ENCODE measurements at regions not wholly inside any gene's neighbourhood (a gene's known extent, or its start where the extent isn't known, plus 50 kb on each side); places are given as distances from the start of the nearest gene placed in this dataset.

- H2BK5ac ChIP-seq (ENCODE audit: low read depth, low read length, poor library complexity) = no peak overlapping the region
These were observed 751.1 kb downstream of the CCDC85A start for GRCh38 chr2:56934866-56935265.

DNA sequence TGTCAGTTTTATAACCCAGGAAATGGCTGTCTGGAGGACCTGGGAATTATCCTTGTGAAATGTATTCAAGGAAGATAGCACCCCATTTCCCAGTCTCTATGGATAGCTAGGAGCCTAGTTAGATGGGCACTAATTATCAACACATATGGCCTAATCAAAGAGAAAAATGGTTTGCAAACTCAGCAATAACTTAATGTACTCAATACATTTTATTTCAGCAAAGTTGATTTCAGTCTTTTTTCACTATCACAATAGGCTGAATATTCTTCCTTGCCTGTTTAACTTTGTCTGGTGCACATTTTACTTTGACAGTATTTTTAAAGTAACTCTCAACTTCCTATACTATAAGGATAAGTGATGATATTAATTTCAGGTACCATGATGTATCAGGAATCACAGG is 756.3 kb downstream of the CCDC85A start:
- H3K4me2 ChIP-seq (ENCODE audit: low read length) = no peak overlapping the region
- H3K79me1 ChIP-seq (ENCODE audit: low read length) = no peaks in the 10 kb centered on the region
- no peak overlapping the region for H2AK5ac ChIP-seq (ENCODE audit: low read length)
- no peak overlapping the region for H3K27ac ChIP-seq (ENCODE audit: low read depth, low read length)
- H2BK5ac ChIP-seq (ENCODE audit: low read depth, low read length, poor library complexity) = no peak overlapping the region
- H3K18ac ChIP-seq (ENCODE audit: low read length) = no peak overlapping the region
- no peak overlapping the region for H4K91ac ChIP-seq (ENCODE audit: low read depth, low read length)
- no peak overlapping the region for H4K8ac ChIP-seq (ENCODE audit: low read depth, low read length)
- no peak overlapping the region for H3K14ac ChIP-seq (ENCODE audit: low read length)
- H2BK120ac ChIP-seq (ENCODE audit: insufficient read depth, low read length, poor library complexity) = no peak overlapping the region
- H3K4ac ChIP-seq (ENCODE audit: low read depth, low read length) = no peak overlapping the region
- H2AFZ ChIP-seq (ENCODE audit: insufficient read depth, low read length, poor library complexity) = no peak overlapping the region
- H3K79me2 ChIP-seq (ENCODE audit: control insufficient read depth, insufficient read depth, low read length, poor library complexity) = no peaks in the 10 kb centered on the region
- H3K36me3 ChIP-seq (ENCODE audit: control insufficient read depth in 1 of 2, insufficient read depth in 2 of 2, low read length in 2 of 2) = no peaks in the 10 kb centered on the region
- no peaks in the 10 kb centered on the region for H3K4me1 ChIP-seq (ENCODE audit: control insufficient read depth in 1 of 2, insufficient read depth in 2 of 2, low read length in 2 of 2)
- no peak overlapping the region for H3K23ac ChIP-seq (ENCODE audit: low read length)
- H3K27me3 ChIP-seq (ENCODE audit: insufficient read depth, low read length) = no peaks in the 10 kb centered on the region
- H4K12ac ChIP-seq (ENCODE audit: low read depth, low read length) = no peak overlapping the region
- no peak overlapping the region for H3K9ac ChIP-seq (ENCODE audit: low read length)
- no peaks in the 10 kb centered on the region for H3K9me3 ChIP-seq (ENCODE audit: insufficient read depth, low read depth, low read length)
- no peak for DNase-seq
- no peak overlapping the region for H3K4me3 ChIP-seq (ENCODE audit: low read depth, low read length)
- H2BK12ac ChIP-seq (ENCODE audit: low read length) = no peak overlapping the region

More at GRCh38 chr2:56934866-56935265, 751.1 kb downstream of the CCDC85A start:
- no peak overlapping the region for H3K27ac ChIP-seq (ENCODE audit: low read depth, low read length)
- H3K9ac ChIP-seq (ENCODE audit: low read length) = no peak overlapping the region
- H3K79me2 ChIP-seq (ENCODE audit: control insufficient read depth, insufficient read depth, low read length, poor library complexity) = no peaks in the 10 kb centered on the region
- H3K36me3 ChIP-seq (ENCODE audit: control insufficient read depth in 1 of 2, insufficient read depth in 2 of 2, low read length in 2 of 2) = no peaks in the 10 kb centered on the region
- no peak overlapping the region for H4K8ac ChIP-seq (ENCODE audit: low read depth, low read length)
- H2AK5ac ChIP-seq (ENCODE audit: low read length) = no peak overlapping the region
- no peaks in the 10 kb centered on the region for H3K4me1 ChIP-seq (ENCODE audit: control insufficient read depth in 1 of 2, insufficient read depth in 2 of 2, low read length in 2 of 2)
- no peaks in the 10 kb centered on the region for H3K79me1 ChIP-seq (ENCODE audit: low read length)
- H3K4me3 ChIP-seq (ENCODE audit: low read depth, low read length) = no peak overlapping the region
- H3K4ac ChIP-seq (ENCODE audit: low read depth, low read length) = no peak overlapping the region
- H3K9me3 ChIP-seq (ENCODE audit: insufficient read depth, low read depth, low read length) = no peaks in the 10 kb centered on the region
- no peak overlapping the region for H3K14ac ChIP-seq (ENCODE audit: low read length)
- no peak overlapping the region for H4K12ac ChIP-seq (ENCODE audit: low read depth, low read length)
- WGBS (ENCODE audit: extremely low coverage, insufficient coverage, insufficient read length) = no CpG with 5 or more reads among the region's 1 CpG
- DNase-seq = no peak
- no peaks in the 10 kb centered on the region for H3K27me3 ChIP-seq (ENCODE audit: insufficient read depth, low read length)
- H2BK12ac ChIP-seq (ENCODE audit: low read length) = no peak overlapping the region
- no peak overlapping the region for H4K91ac ChIP-seq (ENCODE audit: low read depth, low read length)
- no peak overlapping the region for H3K4me2 ChIP-seq (ENCODE audit: low read length)
- no peak overlapping the region for H3K23ac ChIP-seq (ENCODE audit: low read length)
- no peak overlapping the region for H2BK120ac ChIP-seq (ENCODE audit: insufficient read depth, low read length, poor library complexity)
- H3K18ac ChIP-seq (ENCODE audit: low read length) = no peak overlapping the region
- H2AFZ ChIP-seq (ENCODE audit: insufficient read depth, low read length, poor library complexity) = no peak overlapping the region

- Histone ChIP-seq H3K4ac (ENCODE audit: low read depth, low read length) (no peak overlapping the region), H2BK12ac (ENCODE audit: low read length) (no peak overlapping the region), H2AK5ac (ENCODE audit: low read length) (no peak overlapping the region), H3K79me2 (ENCODE audit: control insufficient read depth, insufficient read depth, low read length, poor library complexity) (no peaks in the 10 kb centered on the region), H3K9me3 (ENCODE audit: insufficient read depth, low read depth, low read length) (peaks cover 3% of the 10 kb centered on the region), H2AFZ (ENCODE audit: insufficient read depth, low read length, poor library complexity) (no peak overlapping the region), H3K14ac (ENCODE audit: low read length) (no peak overlapping the region), H4K91ac (ENCODE audit: low read depth, low read length) (no peak overlapping the region), H3K4me2 (ENCODE audit: low read length) (no peak overlapping the region), H3K9ac (ENCODE audit: low read length) (no peak overlapping the region), H3K27me3 (ENCODE audit: insufficient read depth, low read length) (no peaks in the 10 kb centered on the region), H3K79me1 (ENCODE audit: low read length) (no peaks in the 10 kb centered on the region), H4K12ac (ENCODE audit: low read depth, low read length) (no peak overlapping the region), H3K23ac (ENCODE audit: low read length) (no peak overlapping the region), H2BK5ac (ENCODE audit: low read depth, low read length, poor library complexity) (no peak overlapping the region), H3K27ac (ENCODE audit: low read depth, low read length) (no peak overlapping the region), H4K8ac (ENCODE audit: low read depth, low read length) (no peak overlapping the region), H2BK120ac (ENCODE audit: insufficient read depth, low read length, poor library complexity) (no peak overlapping the region), H3K4me3 (ENCODE audit: low read depth, low read length) (no peak overlapping the region), H3K4me1 (ENCODE audit: control insufficient read depth in 1 of 2, insufficient read depth in 2 of 2, low read length in 2 of 2) (no peaks in the 10 kb centered on the region), H3K18ac (ENCODE audit: low read length) (no peak overlapping the region), H3K36me3 (ENCODE audit: control insufficient read depth in 1 of 2, insufficient read depth in 2 of 2, low read length in 2 of 2) (no peaks in the 10 kb centered on the region)
- WGBS (ENCODE audit: extremely low coverage, insufficient coverage, insufficient read length) = no CpG with 5 or more reads among the region's 2 CpGs
- no peak for DNase-seq
These were observed 769.1 kb downstream of the CCDC85A start for GRCh38 chr2:56952871-56953270.

- no peak overlapping the region for H3K9ac ChIP-seq (ENCODE audit: low read length)
- H3K27me3 ChIP-seq (ENCODE audit: insufficient read depth, low read length) = no peaks in the 10 kb centered on the region
- no peaks in the 10 kb centered on the region for H3K79me1 ChIP-seq (ENCODE audit: low read length)
- no CpG with 5 or more reads among the region's 1 CpG for WGBS (ENCODE audit: extremely low coverage, insufficient coverage, insufficient read length)
- H3K4me1 ChIP-seq (ENCODE audit: control insufficient read depth in 1 of 2, insufficient read depth in 2 of 2, low read length in 2 of 2) = no peaks in the 10 kb centered on the region
- H4K8ac ChIP-seq (ENCODE audit: low read depth, low read length) = no peak overlapping the region
- no peaks in the 10 kb centered on the region for H3K79me2 ChIP-seq (ENCODE audit: control insufficient read depth, insufficient read depth, low read length, poor library complexity)
- H3K27ac ChIP-seq (ENCODE audit: low read depth, low read length) = no peak overlapping the region
- H4K12ac ChIP-seq (ENCODE audit: low read depth, low read length) = no peak overlapping the region
- H3K18ac ChIP-seq (ENCODE audit: low read length) = no peak overlapping the region
- no peak overlapping the region for H2BK120ac ChIP-seq (ENCODE audit: insufficient read depth, low read length, poor library complexity)
- no peak overlapping the region for H3K4me2 ChIP-seq (ENCODE audit: low read length)
- no peak overlapping the region for H2AK5ac ChIP-seq (ENCODE audit: low read length)
- H3K9me3 ChIP-seq (ENCODE audit: insufficient read depth, low read depth, low read length) = no peaks in the 10 kb centered on the region
- H2BK12ac ChIP-seq (ENCODE audit: low read length) = no peak overlapping the region
- no peak overlapping the region for H3K4me3 ChIP-seq (ENCODE audit: low read depth, low read length)
- no peak overlapping the region for H2AFZ ChIP-seq (ENCODE audit: insufficient read depth, low read length, poor library complexity)
- H3K4ac ChIP-seq (ENCODE audit: low read depth, low read length) = no peak overlapping the region
- H4K91ac ChIP-seq (ENCODE audit: low read depth, low read length) = no peak overlapping the region
- H3K23ac ChIP-seq (ENCODE audit: low read length) = no peak overlapping the region
- H2BK5ac ChIP-seq (ENCODE audit: low read depth, low read length, poor library complexity) = no peak overlapping the region
- H3K36me3 ChIP-seq (ENCODE audit: control insufficient read depth in 1 of 2, insufficient read depth in 2 of 2, low read length in 2 of 2) = no peaks in the 10 kb centered on the region
- no peak overlapping the region for H3K14ac ChIP-seq (ENCODE audit: low read length)
- DNase-seq = no peak
These were observed 776.8 kb downstream of the CCDC85A start for GRCh38 chr2:56960581-56960980.
